Endothelial cell of umbilical vein (primary cell): ENCODE measurements at regions not wholly inside any gene's neighbourhood (a gene's known extent, or its start where the extent isn't known, plus 50 kb on each side); places are given as distances from the start of the nearest gene placed in this dataset.
"Not testable (repeated sequence)": the region's sequence is repeated elsewhere in the genome, so short reads cannot be mapped to it uniquely, and the experiment has no call there.

ENCODE experiments used
- BruUV-seq: library from RNA; stranded (reverse); fragments of 400-500 nt; replicated peaks from 2 replicates; lab custom pipeline; 2021; lab: Mats Ljungman, UMichigan
- CTCF ChIA-PET: fragments of 300-600, 350-600 bp; sonication (Branson Sonifier 250); formaldehyde crosslinking; loops from one replicate; lab custom pipeline; 2021; ENCODE audit warnings: antibody characterized with exemption, inconsistent platforms; lab: Charles Lee
- POLR2A ChIA-PET: fragments of 300-600, 350-600 bp; sonication (Branson Sonifier 250); formaldehyde crosslinking; loops from one replicate; lab custom pipeline; 2021; ENCODE audit warnings: antibody characterized with exemption, inconsistent platforms; lab: Charles Lee
- DNase-seq: peaks from one replicate; pipeline ENCODE4 v3.0.0-alpha.2; 2011; ENCODE audit warnings: low read depth, low spot score
- FAIRE-seq: peaks from 2 replicates; lab custom pipeline; 2011; peaks lifted over from hg19 to GRCh38; lab: Jason Lieb, UNC
- H2AFZ ChIP-seq: 2 replicates; pipeline ENCODE4 v1.6.0; 2012; ENCODE audit warnings: low read depth, low read length, control low read depth, inconsistent platforms
- H3K27ac ChIP-seq: 2 replicates; pipeline ENCODE4 v1.5.1; 2011; ENCODE audit warnings: low read depth, mild to moderate bottlenecking, control low read depth, low read length, moderate library complexity; ENCODE audit not compliant: insufficient read depth
- H3K27me3 ChIP-seq, 2 experiments: 2 replicates each; pipeline versions ENCODE4 v1.6.0 to v1.6.1; 2011; ENCODE audit warnings: low read length in 2 of 2, mixed read lengths in 1 of 2; ENCODE audit not compliant: control insufficient read depth in 2 of 2, insufficient read depth in 2 of 2
- H3K36me3 ChIP-seq, 2 experiments: 2 replicates in 1 of 2; 3 replicates in 1 of 2; pipeline ENCODE4 v1.5.1; 2011; ENCODE audit warnings: low read length in 2 of 2, mild to moderate bottlenecking in 1 of 2, moderate library complexity in 1 of 2; ENCODE audit not compliant: control insufficient read depth in 2 of 2, insufficient read depth in 2 of 2; ENCODE audit errors: extremely low read depth in 1 of 2
- H3K4me1 ChIP-seq: 3 replicates; pipeline ENCODE4 v1.5.1; 2011; ENCODE audit warnings: mild to moderate bottlenecking, low read length; ENCODE audit not compliant: control insufficient read depth, insufficient read depth; ENCODE audit errors: extremely low read depth
- H3K4me2 ChIP-seq: 2 replicates; pipeline ENCODE4 v1.6.1; 2011; ENCODE audit warnings: low read length, control low read depth, mixed read lengths; ENCODE audit not compliant: insufficient read depth
- H3K4me3 ChIP-seq, 3 experiments: fragments of 200-600 bp in 1 of 3; sonication (generic), shearing (Covaris generic) in 1 of 3; replicated peaks in 1 of 3; 2 replicates each; pipeline ENCODE4 v1.5.1; 2011 to 2016; ENCODE audit warnings: control low read depth in 3 of 3, low read length in 3 of 3, mild to moderate bottlenecking in 2 of 3, inconsistent platforms in 1 of 3, low read depth in 1 of 3, moderate library complexity in 1 of 3; ENCODE audit not compliant: insufficient read depth in 1 of 3
- H3K79me2 ChIP-seq: 2 replicates; pipeline ENCODE4 v1.6.0; 2012; ENCODE audit warnings: low read length, inconsistent platforms; ENCODE audit not compliant: control insufficient read depth, insufficient read depth
- H3K9ac ChIP-seq: replicated peaks from 2 replicates; pipeline ENCODE3; 2011; ENCODE audit warnings: low read length, control low read depth; ENCODE audit not compliant: insufficient read depth; ENCODE audit errors: extremely low read depth
- H3K9me1 ChIP-seq: replicated peaks from 3 replicates; pipeline ENCODE4 v1.6.0; 2011; ENCODE audit warnings: mild to moderate bottlenecking, low read length; ENCODE audit not compliant: control insufficient read depth, insufficient read depth; ENCODE audit errors: extremely low read depth
- H3K9me3 ChIP-seq: replicated peaks from 2 replicates; pipeline ENCODE4 v1.5.1; 2012; ENCODE audit warnings: low read length, inconsistent platforms; ENCODE audit not compliant: control insufficient read depth, insufficient read depth
- H4K20me1 ChIP-seq: replicated peaks from 2 replicates; pipeline ENCODE3; 2011; ENCODE audit warnings: mild to moderate bottlenecking, low read length; ENCODE audit not compliant: control insufficient read depth, insufficient read depth; ENCODE audit errors: extremely low read depth
- POLR2A ChIP-seq: IDR thresholded peaks from 2 replicates; pipeline ENCODE4 v1.6.1; 2012; ENCODE audit warnings: low read depth, mild to moderate bottlenecking, control low read depth, low read length
- dilution Hi-C: fragments of 300-500 bp; cut with MboI; formaldehyde crosslinking; loops from one replicate; pipeline ENCODE4 v1.15.0; 2019; ENCODE audit warnings: low sequenced_read_pairs; ENCODE audit not compliant: extremely low pct_ligation_motif_present
- intact Hi-C: fragments of 100-400 bp; cut with micrococcal nuclease; formaldehyde crosslinking; loops from one replicate; pipeline ENCODE4 v1.10.0; 2022

GRCh38 chrX:35221391-35221790, 278.8 kb downstream of the FAM47B start:
- H3K27me3 ChIP-seq, H3K9me3 ChIP-seq, H2AFZ ChIP-seq, H3K27ac ChIP-seq, POLR2A ChIA-PET, DNase-seq, H3K79me2 ChIP-seq, H3K4me2 ChIP-seq, CTCF ChIA-PET, intact Hi-C loops, H3K36me3 ChIP-seq, H3K9ac ChIP-seq, H3K4me1 ChIP-seq, BruUV-seq, H4K20me1 ChIP-seq, dilution Hi-C loops, FAIRE-seq, H3K4me3 ChIP-seq, H3K9me1 ChIP-seq: not testable (repeated sequence)

- Histone ChIP-seq H3K27ac (no peak overlapping the region), H3K36me3 (no peaks in the 10 kb centered on the region), H3K4me2 (no peak overlapping the region), H3K79me2 (no peaks in the 10 kb centered on the region), H3K9me3 (no peaks in the 10 kb centered on the region), H4K20me1 (no peaks in the 10 kb centered on the region), H2AFZ (no peak overlapping the region), H3K27me3 (no peaks in the 10 kb centered on the region), H3K4me1 (no peaks in the 10 kb centered on the region), H3K9me1 (no peaks in the 10 kb centered on the region), H3K4me3 (no peak overlapping the region), H3K9ac (no peak overlapping the region)
- FAIRE-seq, result no peak
- no peak for DNase-seq
- TF ChIP-seq POLR2A, result no peak
- dilution Hi-C loops, result no loop called here
- intact Hi-C loops, result no loop called here
- ChIA-PET POLR2A (no interaction called here), CTCF (no interaction called here)
- BruUV-seq, result no TSS peak
Observed at GRCh38 chrX:35244088-35244741, 301.6 kb downstream of the FAM47B start.
